ENCODE measurements at regions not wholly inside any gene's neighbourhood (a gene's known extent, or its start where the extent isn't known, plus 50 kb on each side); places are given as distances from the start of the nearest gene placed in this dataset.
"Not testable (repeated sequence)": the region's sequence is repeated elsewhere in the genome, so short reads cannot be mapped to it uniquely, and the experiment has no call there.

DNA sequence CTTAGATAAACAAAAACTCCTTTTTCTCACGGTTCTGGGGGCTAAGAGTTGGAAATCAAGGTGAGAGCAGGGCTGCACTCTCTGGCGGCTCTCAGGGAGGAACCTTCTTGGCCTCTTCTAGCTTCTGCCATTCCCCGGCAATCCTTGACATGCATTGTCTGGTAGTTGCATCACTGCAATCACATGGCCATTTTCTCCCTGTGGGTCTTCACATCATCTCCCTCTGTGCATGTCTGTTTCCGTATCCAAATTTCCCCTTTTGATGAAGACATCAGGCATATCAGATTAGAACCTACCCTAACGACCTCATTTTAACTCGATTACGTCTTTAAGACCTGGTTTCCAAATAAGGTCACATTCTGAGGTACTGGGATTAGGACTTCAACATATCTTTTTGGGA, 129.2 kb upstream of the MAN2A1 start:
- no peak for DNase-seq (ENCODE audit: extremely low spot score)
- Histone ChIP-seq H3K9me3 (no peaks in the 10 kb centered on the region), H3K4me1 (peaks cover 0 to 17% (median 9%) of the 10 kb centered on the region in 4 donors), H3K36me3 (no peaks in the 10 kb centered on the region), H3K27me3 (no peaks in the 10 kb centered on the region), H3K27ac (replicated peaks in 1 of 4) (no peak overlapping the region), H3K4me3 (no peak overlapping the region)
- 92% methylated on average over 7 of the region's 7 CpGs for WGBS
- intact Hi-C loops (cut with DNase I): no loop called here
- no peak for TF ChIP-seq POLR2AphosphoS5 (IDR thresholded peaks at IDR 0.05)
- TF ChIP-seq POLR2A (IDR thresholded peaks at IDR 0.05; ENCODE audit: low read depth): no peak
- TF ChIP-seq, protein P1, sequence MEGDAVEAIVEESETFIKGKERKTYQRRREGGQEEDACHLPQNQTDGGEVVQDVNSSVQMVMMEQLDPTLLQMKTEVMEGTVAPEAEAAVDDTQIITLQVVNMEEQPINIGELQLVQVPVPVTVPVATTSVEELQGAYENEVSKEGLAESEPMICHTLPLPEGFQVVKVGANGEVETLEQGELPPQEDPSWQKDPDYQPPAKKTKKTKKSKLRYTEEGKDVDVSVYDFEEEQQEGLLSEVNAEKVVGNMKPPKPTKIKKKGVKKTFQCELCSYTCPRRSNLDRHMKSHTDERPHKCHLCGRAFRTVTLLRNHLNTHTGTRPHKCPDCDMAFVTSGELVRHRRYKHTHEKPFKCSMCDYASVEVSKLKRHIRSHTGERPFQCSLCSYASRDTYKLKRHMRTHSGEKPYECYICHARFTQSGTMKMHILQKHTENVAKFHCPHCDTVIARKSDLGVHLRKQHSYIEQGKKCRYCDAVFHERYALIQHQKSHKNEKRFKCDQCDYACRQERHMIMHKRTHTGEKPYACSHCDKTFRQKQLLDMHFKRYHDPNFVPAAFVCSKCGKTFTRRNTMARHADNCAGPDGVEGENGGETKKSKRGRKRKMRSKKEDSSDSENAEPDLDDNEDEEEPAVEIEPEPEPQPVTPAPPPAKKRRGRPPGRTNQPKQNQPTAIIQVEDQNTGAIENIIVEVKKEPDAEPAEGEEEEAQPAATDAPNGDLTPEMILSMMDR (IDR thresholded peaks at IDR 0.05): no peak
- no peak for TF ChIP-seq EP300 (IDR thresholded peaks at IDR 0.05)

DNA sequence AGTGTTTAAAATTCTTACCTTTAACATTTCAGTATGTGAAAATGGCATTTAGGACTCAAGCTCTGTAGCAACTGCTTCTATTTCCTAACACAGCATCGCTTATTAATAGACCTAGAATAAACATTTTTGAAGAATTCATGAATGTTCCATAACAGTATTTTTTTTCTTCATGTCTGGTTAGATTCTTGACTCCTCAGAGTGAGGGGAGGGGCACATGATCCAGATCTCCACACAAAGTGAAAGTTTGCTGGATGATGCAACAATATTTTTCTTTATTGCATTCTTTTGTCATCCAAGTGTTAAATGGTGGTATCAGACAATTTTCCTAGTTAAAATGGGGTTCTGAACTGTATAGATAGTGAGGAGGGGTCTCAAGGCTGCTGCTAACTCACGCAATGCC, 130.8 kb upstream of the MAN2A1 start:
- intact Hi-C loops (cut with DNase I): no loop called here
- TF ChIP-seq POLR2A (IDR thresholded peaks at IDR 0.05; ENCODE audit: low read depth) (no peak), EP300 (IDR thresholded peaks at IDR 0.05) (no peak), POLR2AphosphoS5 (IDR thresholded peaks at IDR 0.05) (no peak)
- TF ChIP-seq, protein P1 (IDR thresholded peaks at IDR 0.05): no peak
- WGBS: 71% methylated on average over 2 of the region's 2 CpGs

DNA sequence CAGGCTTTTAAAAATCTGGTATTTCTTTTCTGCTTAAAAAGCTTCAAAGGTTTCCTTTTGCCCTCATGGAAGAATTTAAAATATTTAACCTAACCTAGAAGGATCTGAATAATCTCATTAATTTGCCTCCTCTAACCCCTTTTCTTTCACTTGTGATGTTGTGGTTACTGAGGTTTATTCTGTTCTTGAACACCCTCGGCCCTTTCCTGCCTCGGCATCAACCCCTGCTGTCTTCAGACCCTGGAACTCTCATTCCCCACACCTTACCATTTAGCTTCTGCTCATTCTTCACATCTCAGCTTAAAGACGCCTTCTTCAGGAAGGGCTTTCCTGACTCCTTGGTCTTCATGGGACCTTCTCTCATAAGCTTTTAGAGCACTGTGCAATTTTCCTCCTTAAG, 131.4 kb upstream of the MAN2A1 start:
- H3K27me3 ChIP-seq: no peaks in the 10 kb centered on the region
- H3K4me1 ChIP-seq: peaks cover 0 to 17% (median 9%) of the 10 kb centered on the region in 4 donors
- 73% methylated on average over 3 of the region's 3 CpGs for WGBS
- H3K9me3 ChIP-seq: no peaks in the 10 kb centered on the region
- TF ChIP-seq POLR2A (IDR thresholded peaks at IDR 0.05; ENCODE audit: low read depth): no peak
- TF ChIP-seq, protein P1 (IDR thresholded peaks at IDR 0.05): no peak
- no peak for TF ChIP-seq POLR2AphosphoS5 (IDR thresholded peaks at IDR 0.05)
- TF ChIP-seq EP300 (IDR thresholded peaks at IDR 0.05): no peak
- H3K36me3 ChIP-seq: no peaks in the 10 kb centered on the region
- H3K27ac ChIP-seq (replicated peaks in 1 of 4): no peak overlapping the region
- DNase-seq (ENCODE audit: extremely low spot score): no peak
- no peak overlapping the region for H3K4me3 ChIP-seq
- intact Hi-C loops (cut with DNase I): no loop called here

More for the DNA sequence above, 130.8 kb upstream of the MAN2A1 start:
- DNase-seq (ENCODE audit: extremely low spot score): no peak
- Histone ChIP-seq H3K4me3 (no peak overlapping the region), H3K9me3 (no peaks in the 10 kb centered on the region), H3K27me3 (no peaks in the 10 kb centered on the region), H3K4me1 (peaks cover 0 to 17% (median 9%) of the 10 kb centered on the region in 4 donors), H3K36me3 (no peaks in the 10 kb centered on the region), H3K27ac (replicated peaks in 1 of 4) (no peak overlapping the region)

DNA sequence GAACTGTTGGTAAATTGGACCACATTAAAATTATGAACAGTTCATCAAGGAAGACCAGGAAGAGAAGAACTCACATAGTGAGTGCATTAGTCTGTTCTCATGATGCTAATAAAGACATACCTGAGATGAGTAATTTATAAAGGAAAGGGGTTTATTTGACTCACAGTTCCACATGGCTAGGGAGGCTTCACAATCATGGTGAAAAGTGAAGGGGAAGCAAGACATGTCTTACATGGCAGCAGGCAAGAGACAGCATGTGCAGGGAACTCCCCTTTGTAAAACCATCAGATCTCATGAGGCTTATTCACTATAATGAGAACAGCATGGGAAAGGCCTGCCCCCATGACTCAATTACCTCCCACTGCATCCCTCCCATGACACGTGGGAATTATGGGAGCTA, 135.9 kb upstream of the MAN2A1 start:
- Histone ChIP-seq H3K36me3 (no peaks in the 10 kb centered on the region), H3K4me1 (peaks cover 0 to 8% (median 7%) of the 10 kb centered on the region in 4 donors), H3K27me3 (no peaks in the 10 kb centered on the region), H3K9me3 (no peaks in the 10 kb centered on the region), H3K4me3 (no peak overlapping the region), H3K27ac (replicated peaks in 1 of 4) (no peak overlapping the region)
- no peak for TF ChIP-seq POLR2AphosphoS5 (IDR thresholded peaks at IDR 0.05)
- TF ChIP-seq POLR2A (IDR thresholded peaks at IDR 0.05; ENCODE audit: low read depth): no peak
- TF ChIP-seq EP300 (IDR thresholded peaks at IDR 0.05): no peak
- TF ChIP-seq, protein P1 (IDR thresholded peaks at IDR 0.05): no peak
- DNase-seq (ENCODE audit: extremely low spot score): no peak
- intact Hi-C loops (cut with DNase I): no loop called here
- 88% methylated on average over 1 of the region's 1 CpG for WGBS

DNA sequence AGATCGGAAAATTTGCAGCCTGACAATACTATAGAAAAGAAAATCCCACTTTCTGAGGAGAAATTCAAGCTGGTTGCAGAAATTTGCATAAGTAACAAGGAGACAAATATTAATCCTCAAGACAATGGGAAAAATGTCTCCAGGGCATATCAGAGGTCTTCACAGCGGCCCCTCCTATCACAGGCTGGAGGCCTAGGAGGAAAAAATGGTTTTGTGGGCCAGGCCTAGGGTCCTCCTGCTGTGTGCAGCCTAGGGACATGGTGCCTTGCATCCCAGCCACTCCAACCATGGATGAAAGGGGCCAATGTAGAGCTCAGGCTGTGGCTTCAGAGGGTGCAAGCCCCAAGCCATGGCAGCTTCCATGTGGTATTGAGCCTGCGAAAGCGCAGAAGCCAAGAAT, 138.5 kb upstream of the MAN2A1 start:
- H3K4me1 ChIP-seq; intact Hi-C loops (cut with DNase I); H3K27me3 ChIP-seq: not testable (repeated sequence)

More for the DNA sequence above, 138.5 kb upstream of the MAN2A1 start:
- not testable (repeated sequence) for H3K9me3 ChIP-seq; DNase-seq (ENCODE audit: extremely low spot score); H3K27ac ChIP-seq (replicated peaks in 1 of 4); H3K4me3 ChIP-seq; H3K36me3 ChIP-seq
- WGBS: 91% methylated on average over 4 of the region's 4 CpGs
